ENCODE measurements at regions not wholly inside any gene's neighbourhood (a gene's known extent, or its start where the extent isn't known, plus 50 kb on each side); places are given as distances from the start of the nearest gene placed in this dataset.

GRCh38 chr1:217211486-217211885, 419.4 kb downstream of the GPATCH2 start:
- WGBS, 2 donors = 45 to 51% methylated on average over 3 of the region's 3 CpGs
- no peak for DNase-seq
- intact Hi-C loops (cut with DNase I) = no loop called here
- no peaks in the 10 kb centered on the region for H3K27me3 ChIP-seq
- no peaks in the 10 kb centered on the region for H3K36me3 ChIP-seq
- H3K27ac ChIP-seq = no peak overlapping the region
- no peak overlapping the region for H3K4me3 ChIP-seq
- H3K4me1 ChIP-seq = no peaks in the 10 kb centered on the region
- TF ChIP-seq CTCF (IDR thresholded peaks at IDR 0.05) (no peak), POLR2A (IDR thresholded peaks at IDR 0.05) (no peak)
- no peaks in the 10 kb centered on the region for H3K9me3 ChIP-seq

GRCh38 chr1:217205578-217205977, 425.3 kb downstream of the GPATCH2 start:
- 70 to 83% methylated on average over 4 of the region's 4 CpGs for WGBS, 2 donors
- H3K4me3 ChIP-seq = no peak overlapping the region
- no peak for DNase-seq
- H3K27me3 ChIP-seq = no peaks in the 10 kb centered on the region
- no peaks in the 10 kb centered on the region for H3K36me3 ChIP-seq
- intact Hi-C loops (cut with DNase I) = no loop called here
- no peak for TF ChIP-seq CTCF (IDR thresholded peaks at IDR 0.05)
- no peak for TF ChIP-seq POLR2A (IDR thresholded peaks at IDR 0.05)
- H3K4me1 ChIP-seq = no peaks in the 10 kb centered on the region
- peaks cover 0 to 9% (median 0%) of the 10 kb centered on the region in 3 donors for H3K9me3 ChIP-seq
- no peak overlapping the region for H3K27ac ChIP-seq

GRCh38 chr1:217196616-217197015, 434.3 kb downstream of the GPATCH2 start:
- Histone ChIP-seq H3K9me3 (no peaks in the 10 kb centered on the region), H3K27me3 (no peaks in the 10 kb centered on the region), H3K4me1 (no peaks in the 10 kb centered on the region), H3K27ac (no peak overlapping the region), H3K36me3 (no peaks in the 10 kb centered on the region), H3K4me3 (no peak overlapping the region)
- DNase-seq = no peak
- WGBS, 2 donors = 63 to 76% methylated on average over 1 of the region's 1 CpG
- intact Hi-C loops (cut with DNase I) = no loop called here
- TF ChIP-seq POLR2A (IDR thresholded peaks at IDR 0.05) = no peak
- TF ChIP-seq CTCF (IDR thresholded peaks at IDR 0.05) = no peak

GRCh38 chr1:217193151-217193550, 437.7 kb downstream of the GPATCH2 start:
- no peaks in the 10 kb centered on the region for H3K36me3 ChIP-seq
- TF ChIP-seq POLR2A (IDR thresholded peaks at IDR 0.05) = no peak
- TF ChIP-seq CTCF (IDR thresholded peaks at IDR 0.05) = no peak
- no peaks in the 10 kb centered on the region for H3K4me1 ChIP-seq
- H3K27ac ChIP-seq = no peak overlapping the region
- no peak overlapping the region for H3K4me3 ChIP-seq
- peaks cover 0 to 5% (median 0%) of the 10 kb centered on the region in 3 donors for H3K9me3 ChIP-seq
- no peak for DNase-seq
- H3K27me3 ChIP-seq = no peaks in the 10 kb centered on the region
- WGBS, 2 donors = 42 to 43% methylated on average over 3 of the region's 3 CpGs
- intact Hi-C loops (cut with DNase I) = no loop called here

GRCh38 chr1:217191441-217191840, 439.4 kb downstream of the GPATCH2 start:
- no peak for DNase-seq
- no peak for TF ChIP-seq CTCF (IDR thresholded peaks at IDR 0.05)
- TF ChIP-seq POLR2A (IDR thresholded peaks at IDR 0.05) = no peak
- H3K36me3 ChIP-seq = no peaks in the 10 kb centered on the region
- 40 to 62% methylated on average over 2 of the region's 2 CpGs for WGBS, 2 donors
- no peaks in the 10 kb centered on the region for H3K4me1 ChIP-seq
- H3K27me3 ChIP-seq = no peaks in the 10 kb centered on the region
- no peak overlapping the region for H3K27ac ChIP-seq
- no peak overlapping the region for H3K4me3 ChIP-seq
- intact Hi-C loops (cut with DNase I) = no loop called here
- H3K9me3 ChIP-seq = peaks cover 0 to 5% (median 0%) of the 10 kb centered on the region in 3 donors
